ENCODE measurements at regions not wholly inside any gene's neighbourhood (a gene's known extent, or its start where the extent isn't known, plus 50 kb on each side); places are given as distances from the start of the nearest gene placed in this dataset.

DNA sequence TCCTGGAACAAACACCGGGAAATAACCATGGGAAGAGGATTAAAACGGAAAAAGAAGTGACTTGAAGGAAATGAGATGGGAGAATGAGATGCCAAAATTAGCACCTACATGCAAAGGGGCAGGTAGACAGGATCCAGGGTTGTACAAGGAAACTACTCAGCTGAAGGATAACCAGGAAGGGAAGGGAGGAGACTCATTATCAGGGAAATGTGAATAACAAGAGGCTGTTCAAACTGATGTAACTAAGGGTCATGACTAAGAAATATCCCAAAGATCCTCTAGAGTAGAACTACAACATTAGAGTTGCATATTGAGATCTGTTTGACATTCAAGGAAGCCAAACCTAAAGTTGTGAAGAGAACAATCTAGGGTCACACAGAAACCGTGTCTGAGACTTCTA lies 166.2 kb upstream of the SP8 start:
- DNase-seq = no peak

- DNase-seq = no peak
Measured at GRCh38 chr7:20954711-20955619, 168.3 kb upstream of the SP8 start.

DNA sequence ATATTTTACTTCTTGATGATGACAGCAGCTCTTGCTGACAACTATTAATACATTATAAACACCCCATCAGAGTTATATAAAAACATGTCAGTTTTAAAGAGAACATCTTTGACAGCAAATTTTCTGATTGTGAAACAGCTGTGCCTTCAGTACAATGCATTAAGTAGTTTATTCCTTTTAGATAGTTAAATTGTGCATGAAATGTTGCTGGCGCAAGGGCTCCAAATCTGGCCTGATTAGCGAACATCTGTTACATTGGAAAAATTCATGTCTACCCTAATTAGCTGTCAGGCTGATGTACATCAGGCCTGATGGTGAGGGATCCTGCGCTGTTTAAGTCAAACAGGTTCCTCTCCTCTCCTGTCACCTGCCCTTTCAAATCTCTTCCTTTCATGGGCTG lies 171.9 kb upstream of the SP8 start:
- no peak for DNase-seq

DNA sequence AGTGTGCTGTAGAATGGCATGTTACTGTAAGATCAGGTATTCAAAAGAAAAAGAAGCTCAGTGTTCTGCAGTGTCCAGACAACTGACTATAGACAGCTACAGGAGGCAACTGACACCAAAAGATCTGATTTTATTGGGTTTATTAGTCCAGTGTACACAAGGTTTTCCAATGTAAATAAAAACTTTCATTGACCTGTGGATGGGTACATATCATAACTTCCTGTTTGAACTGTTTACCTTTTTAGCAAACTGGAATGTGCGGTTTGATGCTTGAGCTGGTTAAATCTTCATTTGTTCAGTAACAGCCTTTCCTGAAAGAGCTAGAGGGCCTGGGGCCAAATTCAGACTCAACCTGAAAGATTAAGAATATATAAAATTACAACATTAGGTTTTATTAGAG lies 172.6 kb upstream of the SP8 start:
- no peak for DNase-seq

DNA sequence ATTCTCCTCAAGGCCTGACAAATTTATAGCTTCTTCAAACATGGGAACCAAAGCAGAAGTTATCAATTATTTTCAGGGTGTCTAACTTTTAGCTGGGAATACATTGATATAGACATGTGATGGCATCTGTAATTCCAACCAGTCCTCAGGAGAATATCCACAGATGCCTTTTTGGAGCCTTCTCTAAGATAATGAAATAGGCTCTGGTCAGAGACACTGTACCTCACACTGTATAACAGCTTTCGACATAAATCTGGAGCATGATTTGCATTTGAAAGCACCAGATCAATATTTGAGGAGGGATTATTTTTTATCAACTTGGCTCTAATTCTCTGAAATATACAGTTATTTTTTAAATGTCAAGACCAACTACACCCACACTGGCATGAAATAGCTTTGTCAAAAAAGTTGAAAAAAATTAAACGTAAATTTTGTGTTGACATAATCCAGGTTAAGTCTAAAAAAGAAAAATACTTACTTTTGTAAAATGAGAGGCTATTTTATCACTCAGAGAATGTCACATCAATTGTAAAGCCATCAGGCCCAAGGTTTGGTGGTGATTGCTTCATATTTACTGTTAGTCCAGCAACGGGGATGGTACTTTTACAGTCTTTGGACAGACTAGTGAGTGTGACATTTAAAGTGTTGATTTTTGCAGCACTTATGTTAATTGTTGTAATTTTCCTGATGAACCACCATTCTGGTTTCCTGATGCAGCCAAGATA lies 177.0 kb upstream of the SP8 start:
- no peak for DNase-seq

DNA sequence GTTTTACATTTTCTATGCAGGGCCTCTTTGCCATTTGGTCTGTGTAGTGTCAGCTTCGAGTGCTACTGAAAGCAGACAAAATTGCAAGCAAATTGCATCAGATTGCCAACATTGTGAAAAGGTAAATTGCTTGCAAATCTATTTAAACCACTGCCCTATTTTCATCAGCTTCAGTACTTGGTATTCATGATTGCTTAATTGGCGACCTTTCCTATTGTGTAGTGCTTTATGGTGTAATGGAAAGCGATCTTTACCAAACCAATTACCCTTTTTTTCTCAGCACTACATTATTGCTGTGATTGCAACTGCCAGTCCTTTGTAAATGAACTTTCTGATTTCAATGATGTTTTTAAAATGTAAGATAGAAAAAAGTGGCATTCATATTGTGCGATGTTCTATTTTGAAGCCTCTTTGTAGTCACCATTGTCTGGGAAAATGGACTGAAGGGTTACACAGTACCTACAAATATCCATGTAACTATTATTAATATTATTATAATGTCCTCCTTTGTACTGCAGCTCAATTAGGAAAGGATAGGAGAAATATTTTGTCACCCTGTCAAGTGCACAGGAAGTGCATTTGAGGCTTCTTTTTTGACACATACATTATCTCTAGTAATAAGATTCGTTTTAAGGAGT lies 177.7 kb upstream of the SP8 start:
- DNase-seq = no peak

DNA sequence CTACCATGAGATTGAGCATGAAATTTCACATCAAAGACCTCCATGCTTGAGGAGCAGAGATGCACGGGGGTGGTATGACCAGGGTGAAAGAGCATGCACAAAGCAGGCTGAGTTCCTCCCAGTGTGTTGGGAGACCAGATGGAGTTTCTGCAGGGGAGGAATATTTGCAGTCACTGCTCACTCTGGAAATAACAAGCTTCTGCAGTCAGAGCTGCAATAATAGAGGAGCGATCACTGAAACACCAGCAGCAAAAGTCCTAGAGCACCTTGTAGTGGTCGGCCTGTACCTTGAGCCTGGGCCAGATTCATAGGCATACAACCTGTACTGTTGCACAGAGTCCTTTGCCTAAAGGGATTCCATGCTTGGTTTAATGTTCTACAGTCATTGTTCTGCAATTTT lies 184.5 kb upstream of the SP8 start:
- no peak for DNase-seq

DNA sequence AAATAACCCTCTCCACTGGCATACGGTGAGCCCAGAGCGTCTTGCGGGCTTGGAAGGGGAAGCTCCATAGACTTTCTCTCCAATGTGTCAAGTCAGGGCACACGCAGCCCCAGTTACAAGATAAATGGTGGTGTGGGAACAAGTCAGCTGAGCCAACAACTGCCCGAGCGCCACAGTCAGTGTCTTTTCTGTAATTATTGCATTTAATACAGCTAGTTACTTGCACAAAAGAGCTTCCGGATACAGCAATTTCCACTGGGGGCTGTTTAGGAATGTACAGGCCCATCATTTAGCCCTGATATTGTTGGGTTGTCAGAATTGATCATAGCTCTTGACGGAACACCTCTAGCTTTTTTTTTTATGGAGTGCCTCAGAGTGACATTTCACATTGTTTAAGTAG lies 193.5 kb upstream of the SP8 start:
- DNase-seq = no peak

GRCh38 chr7:20980668-20981264 lies 194.1 kb upstream of the SP8 start:
- DNase-seq = no peak

GRCh38 chr7:20988340-20988739 lies 201.7 kb upstream of the SP8 start:
- DNase-seq = no peak

- no peak for DNase-seq
Measured at GRCh38 chr7:20991544-20991943, 204.9 kb upstream of the SP8 start.

DNA sequence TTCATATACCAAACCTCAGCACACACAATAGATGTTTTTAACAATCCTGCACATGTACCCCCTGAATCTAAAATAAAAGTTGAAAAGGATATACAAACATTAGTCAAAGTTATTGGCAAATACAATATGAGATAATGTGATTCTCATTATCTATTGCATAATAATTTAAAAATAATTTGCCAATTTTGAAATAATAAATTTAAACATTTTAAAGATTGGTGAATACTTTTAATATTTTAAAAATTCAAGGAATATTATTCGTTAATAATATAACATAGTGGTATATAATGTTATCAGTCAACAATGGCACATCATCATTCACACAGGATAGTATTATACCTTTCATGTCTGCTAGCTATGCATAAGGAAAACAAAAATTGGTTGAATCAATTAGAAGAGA lies 207.0 kb upstream of the SP8 start:
- DNase-seq = no peak

- DNase-seq = no peak
Measured at GRCh38 chr7:20998309-20998708, 211.6 kb upstream of the SP8 start.

- DNase-seq = no peak
Measured at GRCh38 chr7:21011153-21011552, 224.5 kb upstream of the SP8 start.

DNA sequence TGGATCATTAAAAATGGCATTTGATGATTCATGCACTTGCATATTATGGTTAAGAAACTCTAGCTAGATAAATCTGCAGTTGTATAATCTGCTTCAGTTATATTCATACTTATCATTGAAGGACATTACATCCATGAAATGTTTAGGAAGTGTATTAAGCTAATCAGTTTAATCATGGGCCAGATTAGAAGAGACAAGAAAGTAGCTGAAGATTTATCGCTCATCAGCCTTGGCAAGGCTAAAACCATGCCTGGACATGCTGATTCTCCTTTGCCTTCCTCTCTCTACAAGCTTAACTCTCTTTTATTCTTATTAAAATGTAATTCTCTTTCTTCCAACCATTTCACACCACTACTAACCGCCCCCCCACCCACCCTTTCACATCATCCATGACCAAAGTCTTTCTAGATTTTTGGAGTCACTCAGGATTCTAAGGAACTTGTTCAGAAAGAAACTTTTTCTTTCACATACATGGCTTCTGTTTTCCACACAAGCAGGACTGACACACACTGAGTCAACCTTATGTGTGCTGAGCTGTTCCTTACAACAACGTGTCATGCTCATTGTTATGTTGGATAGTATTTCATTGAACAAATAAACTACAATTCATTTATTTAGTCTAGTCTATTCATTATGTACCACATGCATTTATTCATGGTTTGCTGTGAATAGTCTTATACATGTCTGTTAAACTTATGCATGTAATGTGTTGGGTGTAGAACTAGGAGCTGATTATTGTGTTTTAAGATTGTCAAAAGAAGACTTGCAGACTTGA lies 227.3 kb upstream of the SP8 start:
- DNase-seq = no peak

DNA sequence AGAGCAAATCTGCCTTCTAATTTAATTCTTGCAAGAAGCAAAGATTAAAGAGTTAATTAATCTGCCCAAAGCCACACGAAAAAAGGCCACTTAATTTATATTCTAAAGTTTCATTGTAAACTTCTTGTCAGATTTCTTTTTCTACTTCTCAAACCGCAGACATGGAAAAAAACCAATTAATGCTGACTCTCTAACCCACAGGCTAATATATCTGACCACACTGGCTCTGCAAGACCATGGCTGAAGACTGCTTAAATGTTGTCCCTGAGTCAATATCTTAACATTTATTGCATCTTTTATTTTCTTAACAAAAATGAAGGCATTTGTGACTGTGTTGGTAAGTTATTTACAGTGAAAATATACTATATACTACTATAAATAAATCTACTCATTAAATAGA lies 234.0 kb upstream of the SP8 start:
- no peak for DNase-seq

DNA sequence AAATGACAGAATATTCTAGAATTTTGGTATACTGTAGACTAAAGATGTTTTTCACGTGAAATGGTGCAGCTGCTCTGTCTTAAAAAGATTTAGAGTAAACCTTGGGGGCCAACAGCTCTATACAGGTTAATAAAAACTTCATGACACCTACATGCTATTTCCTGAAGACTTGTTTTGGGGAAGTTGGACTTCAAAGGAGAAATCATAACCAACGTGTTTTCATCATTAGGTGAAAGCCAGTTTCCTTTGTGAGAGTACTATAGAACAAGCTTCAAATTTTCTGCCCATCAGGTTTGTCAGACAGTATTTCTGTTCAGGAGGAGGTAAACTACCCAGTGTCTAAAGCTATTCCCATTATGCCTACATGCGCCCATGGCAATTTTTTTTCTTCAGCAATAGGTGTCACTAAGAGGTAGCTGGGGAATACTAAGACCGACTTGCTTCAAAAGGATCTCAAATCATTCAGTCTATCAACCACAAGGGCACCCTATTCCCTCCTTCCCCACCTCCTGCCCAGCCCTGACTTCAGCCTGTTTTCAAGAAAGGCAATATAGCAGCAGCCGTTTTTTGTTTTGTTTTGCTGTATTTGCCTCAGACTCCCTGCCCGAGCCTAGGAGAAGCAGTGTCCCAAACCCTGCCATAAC lies 237.3 kb upstream of the SP8 start:
- DNase-seq = no peak

DNA sequence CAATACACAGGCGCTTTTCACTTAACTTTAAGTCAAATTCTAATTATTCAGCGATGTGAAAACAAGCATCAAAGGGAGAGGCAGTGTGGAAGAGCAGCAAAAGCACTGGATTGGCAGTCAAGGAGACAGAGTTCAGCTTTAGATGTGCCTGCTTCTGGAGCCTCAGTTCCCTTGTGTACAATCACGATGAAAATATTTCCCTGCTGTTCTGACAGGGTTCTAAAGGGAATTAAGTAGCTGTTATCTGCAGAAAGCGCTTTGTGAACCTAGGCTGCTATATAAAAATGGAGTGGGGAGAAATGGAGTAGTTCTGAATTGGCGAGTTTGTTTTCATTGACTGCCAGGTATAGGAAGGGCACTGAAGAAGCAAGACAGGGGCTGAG lies 237.8 kb upstream of the SP8 start:
- DNase-seq = no peak

GRCh38 chr7:21028186-21028585 lies 241.5 kb upstream of the SP8 start:
- no peak for DNase-seq

DNA sequence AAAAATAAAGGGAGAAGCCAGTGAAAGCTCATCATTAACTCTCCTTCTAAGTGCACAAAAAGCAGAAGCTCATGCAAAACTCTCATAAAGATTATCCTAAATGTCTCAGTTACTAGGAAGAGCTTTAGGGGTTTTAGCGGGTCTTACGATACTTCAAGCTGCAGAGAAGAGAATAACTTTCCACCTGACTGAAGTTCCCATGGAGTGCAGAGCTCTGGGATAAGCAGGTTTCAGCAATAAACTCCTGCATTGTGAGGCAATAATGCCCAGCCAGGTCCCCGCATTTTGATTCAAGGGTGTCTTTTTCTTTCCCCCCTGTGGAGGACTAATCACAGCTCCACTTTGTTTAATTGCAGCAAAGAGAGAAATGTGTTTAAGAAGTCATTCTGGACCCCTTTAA lies 241.9 kb upstream of the SP8 start:
- DNase-seq = no peak

DNA sequence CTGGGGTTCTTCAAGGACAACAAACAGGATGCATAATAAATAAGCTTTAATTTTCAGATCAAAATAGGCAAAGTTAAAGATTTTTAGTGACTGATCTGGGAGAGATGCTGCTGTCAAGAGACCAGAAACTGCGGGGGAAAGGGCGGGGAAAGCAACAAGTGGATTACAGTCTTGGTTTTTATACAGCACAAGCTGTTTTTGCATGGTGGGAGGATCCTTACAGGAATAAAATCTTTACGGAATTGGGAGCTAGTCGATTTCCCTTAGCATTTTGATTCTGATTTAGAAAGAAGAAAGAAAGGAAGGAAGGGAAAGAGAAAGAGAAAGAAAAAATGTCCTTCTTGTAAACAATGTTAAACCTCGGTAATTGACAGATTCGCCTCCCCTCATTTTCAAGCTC lies 242.3 kb upstream of the SP8 start:
- no peak for DNase-seq

GRCh38 chr7:21030237-21030871 lies 243.7 kb upstream of the SP8 start:
- DNase-seq = no peak

Data from T-helper 9 cell (primary cell).